IMR-90 (cell line): ENCODE measurements at regions not wholly inside any gene's neighbourhood (a gene's known extent, or its start where the extent isn't known, plus 50 kb on each side); places are given as distances from the start of the nearest gene placed in this dataset.

Experiments used
- CEBPB ChIP-seq: IDR thresholded peaks from 2 replicates; pipeline ENCODE4 v1.6.1; 2012; ENCODE audit warnings: low read depth, low read length, improper control_type of control experiment
- CHD1 ChIP-seq: IDR thresholded peaks from 2 replicates; pipeline ENCODE4 v1.6.1; 2012; ENCODE audit warnings: low read depth, low read length, improper control_type of control experiment
- MAZ ChIP-seq: IDR thresholded peaks from 2 replicates; pipeline ENCODE4 v1.6.1; 2012; ENCODE audit warnings: low read depth, mild to moderate bottlenecking, low read length, improper control_type of control experiment, moderate library complexity, borderline replicate concordance
- NFE2L2 ChIP-seq: fragments of 150-350 bp; IDR thresholded peaks from 2 replicates; pipeline ENCODE4 v1.6.1; 2016; ENCODE audit warnings: low read depth, mild to moderate bottlenecking, low read length
- RAD21 ChIP-seq: IDR thresholded peaks from 2 replicates; pipeline ENCODE4 v1.6.1; 2012; ENCODE audit warnings: low read length, improper control_type of control experiment
- RCOR1 ChIP-seq: IDR thresholded peaks from 2 replicates; pipeline ENCODE4 v1.6.1; 2012; ENCODE audit warnings: mild to moderate bottlenecking, low read length, improper control_type of control experiment; ENCODE audit not compliant: insufficient replicate concordance
- RFX5 ChIP-seq: IDR thresholded peaks from 2 replicates; pipeline ENCODE4 v1.8.0; 2012; ENCODE audit warnings: low read depth, mild to moderate bottlenecking, low read length, moderate library complexity
- SMC3 ChIP-seq: fragments of 150-350 bp; IDR thresholded peaks from 2 replicates; pipeline ENCODE4 v1.6.1; 2016; ENCODE audit warnings: low read depth, mild to moderate bottlenecking, antibody characterized with exemption, low read length, moderate library complexity
- TF ChIP-seq, protein P1 (sequence below): conservative IDR thresholded peaks from 2 replicates; pipeline ENCODE4 v1.5.1; 2012; ENCODE audit warnings: mild to moderate bottlenecking, low read depth, low read length, improper control_type of control experiment
- TF ChIP-seq, protein P2 (sequence below): fragments of 150-350 bp; IDR thresholded peaks from 2 replicates; pipeline ENCODE4 v1.6.1; 2017; ENCODE audit warnings: mild to moderate bottlenecking, antibody characterized with exemption, low read length, low read depth
- TF ChIP-seq, protein P3 (sequence below): fragments of 150-350 bp; IDR thresholded peaks from 2 replicates; pipeline ENCODE4 v1.6.1; 2016; ENCODE audit warnings: low read depth, mild to moderate bottlenecking, low read length, moderate library complexity, borderline replicate concordance

DNA sequence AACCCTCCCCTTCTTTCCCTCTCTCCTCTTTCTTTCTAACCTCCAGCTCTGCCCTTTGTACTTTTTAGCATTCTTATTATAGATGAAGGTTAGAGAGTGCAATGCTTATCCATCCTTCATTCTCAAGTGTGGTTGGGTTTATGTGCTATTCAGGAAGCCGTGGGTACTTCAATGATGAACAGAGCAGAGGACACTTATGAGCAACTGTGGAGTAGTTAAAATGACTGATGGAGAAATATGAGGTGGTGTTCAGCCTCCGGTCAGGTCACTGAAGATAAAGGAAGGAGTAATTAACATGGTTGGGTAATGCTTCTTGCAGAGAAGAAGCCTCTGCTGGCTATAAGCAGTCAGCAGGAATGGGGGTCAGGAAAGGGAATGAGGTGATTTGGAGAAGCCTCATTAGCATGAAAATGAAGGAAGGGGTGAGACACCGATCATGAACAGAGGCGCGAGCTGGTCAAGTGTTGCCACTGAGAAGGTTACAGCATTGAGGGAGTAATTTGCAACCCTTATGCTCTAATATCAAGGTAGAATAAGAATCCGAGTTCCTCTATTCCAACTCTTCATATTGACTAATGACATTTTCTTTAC lies 174.7 kb downstream of the LPIN1 start:
- TF ChIP-seq, protein P1, sequence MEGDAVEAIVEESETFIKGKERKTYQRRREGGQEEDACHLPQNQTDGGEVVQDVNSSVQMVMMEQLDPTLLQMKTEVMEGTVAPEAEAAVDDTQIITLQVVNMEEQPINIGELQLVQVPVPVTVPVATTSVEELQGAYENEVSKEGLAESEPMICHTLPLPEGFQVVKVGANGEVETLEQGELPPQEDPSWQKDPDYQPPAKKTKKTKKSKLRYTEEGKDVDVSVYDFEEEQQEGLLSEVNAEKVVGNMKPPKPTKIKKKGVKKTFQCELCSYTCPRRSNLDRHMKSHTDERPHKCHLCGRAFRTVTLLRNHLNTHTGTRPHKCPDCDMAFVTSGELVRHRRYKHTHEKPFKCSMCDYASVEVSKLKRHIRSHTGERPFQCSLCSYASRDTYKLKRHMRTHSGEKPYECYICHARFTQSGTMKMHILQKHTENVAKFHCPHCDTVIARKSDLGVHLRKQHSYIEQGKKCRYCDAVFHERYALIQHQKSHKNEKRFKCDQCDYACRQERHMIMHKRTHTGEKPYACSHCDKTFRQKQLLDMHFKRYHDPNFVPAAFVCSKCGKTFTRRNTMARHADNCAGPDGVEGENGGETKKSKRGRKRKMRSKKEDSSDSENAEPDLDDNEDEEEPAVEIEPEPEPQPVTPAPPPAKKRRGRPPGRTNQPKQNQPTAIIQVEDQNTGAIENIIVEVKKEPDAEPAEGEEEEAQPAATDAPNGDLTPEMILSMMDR: no peak
- no peak for TF ChIP-seq MAZ
- TF ChIP-seq, protein P2, sequence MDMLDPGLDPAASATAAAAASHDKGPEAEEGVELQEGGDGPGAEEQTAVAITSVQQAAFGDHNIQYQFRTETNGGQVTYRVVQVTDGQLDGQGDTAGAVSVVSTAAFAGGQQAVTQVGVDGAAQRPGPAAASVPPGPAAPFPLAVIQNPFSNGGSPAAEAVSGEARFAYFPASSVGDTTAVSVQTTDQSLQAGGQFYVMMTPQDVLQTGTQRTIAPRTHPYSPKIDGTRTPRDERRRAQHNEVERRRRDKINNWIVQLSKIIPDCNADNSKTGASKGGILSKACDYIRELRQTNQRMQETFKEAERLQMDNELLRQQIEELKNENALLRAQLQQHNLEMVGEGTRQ: no peak
- TF ChIP-seq RCOR1: no peak
- TF ChIP-seq RAD21: no peak
- TF ChIP-seq CEBPB: no peak
- TF ChIP-seq CHD1: no peak
- TF ChIP-seq, protein P3, sequence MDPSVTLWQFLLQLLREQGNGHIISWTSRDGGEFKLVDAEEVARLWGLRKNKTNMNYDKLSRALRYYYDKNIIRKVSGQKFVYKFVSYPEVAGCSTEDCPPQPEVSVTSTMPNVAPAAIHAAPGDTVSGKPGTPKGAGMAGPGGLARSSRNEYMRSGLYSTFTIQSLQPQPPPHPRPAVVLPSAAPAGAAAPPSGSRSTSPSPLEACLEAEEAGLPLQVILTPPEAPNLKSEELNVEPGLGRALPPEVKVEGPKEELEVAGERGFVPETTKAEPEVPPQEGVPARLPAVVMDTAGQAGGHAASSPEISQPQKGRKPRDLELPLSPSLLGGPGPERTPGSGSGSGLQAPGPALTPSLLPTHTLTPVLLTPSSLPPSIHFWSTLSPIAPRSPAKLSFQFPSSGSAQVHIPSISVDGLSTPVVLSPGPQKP: no peak
- no peak for TF ChIP-seq SMC3
- TF ChIP-seq RFX5: no peak
- no peak for TF ChIP-seq NFE2L2
